Fibroblast of lung (primary cell): ENCODE measurements at regions not wholly inside any gene's neighbourhood (a gene's known extent, or its start where the extent isn't known, plus 50 kb on each side); places are given as distances from the start of the nearest gene placed in this dataset.

Experiments used
- DNase-seq, 2 donors: peaks; one replicate each; pipeline versions ENCODE4 v3.0.0 to v3.0.0-alpha.2; 2010; ENCODE audit warnings: low read depth in 2 of 2
- H2AFZ ChIP-seq: 2 replicates; pipeline ENCODE4 v1.5.1; 2012; ENCODE audit warnings: low read length, control low read depth, inconsistent platforms
- H3K27ac ChIP-seq: 2 replicates; pipeline ENCODE4 v1.5.1; 2011; ENCODE audit warnings: low read length, control low read depth; ENCODE audit not compliant: insufficient read depth
- H3K27me3 ChIP-seq: 2 replicates; pipeline ENCODE4 v1.5.1; 2011; ENCODE audit warnings: mild to moderate bottlenecking, low read length; ENCODE audit not compliant: control insufficient read depth, insufficient read depth
- H3K36me3 ChIP-seq: 2 replicates; pipeline ENCODE4 v1.5.1; 2011; ENCODE audit warnings: low read length; ENCODE audit not compliant: control insufficient read depth, insufficient read depth
- H3K4me1 ChIP-seq: 2 replicates; pipeline ENCODE4 v1.5.1; 2011; ENCODE audit warnings: low read length; ENCODE audit not compliant: control insufficient read depth, insufficient read depth; ENCODE audit errors: extremely low read depth
- H3K4me2 ChIP-seq: 2 replicates; pipeline ENCODE4 v1.5.1; 2011; ENCODE audit warnings: low read length, control low read depth; ENCODE audit not compliant: insufficient read depth; ENCODE audit errors: extremely low read depth
- H3K4me3 ChIP-seq, 4 experiments: fragments of 200-600 bp in 1 of 4; sonication (generic) in 1 of 4; replicated peaks in 1 of 4; 2 replicates each; pipeline ENCODE4 v1.5.1; 2011 to 2016; ENCODE audit warnings: low read length in 4 of 4, low read depth in 3 of 4, mild to moderate bottlenecking in 3 of 4, control low read depth in 2 of 4, inconsistent platforms in 1 of 4, mixed read lengths in 1 of 4; ENCODE audit not compliant: insufficient read depth in 1 of 4; ENCODE audit errors: control extremely low read depth in 1 of 4
- H3K79me2 ChIP-seq: 2 replicates; pipeline ENCODE4 v1.5.1; 2012; ENCODE audit warnings: mild to moderate bottlenecking, low read length, inconsistent platforms; ENCODE audit not compliant: control insufficient read depth, insufficient read depth
- H3K9ac ChIP-seq: 2 replicates; pipeline ENCODE4 v1.5.1; 2011; ENCODE audit warnings: mild to moderate bottlenecking, low read length, control low read depth; ENCODE audit not compliant: insufficient read depth
- H3K9me3 ChIP-seq: 2 replicates; pipeline ENCODE4 v1.5.1; 2012; ENCODE audit warnings: low read depth, low read length; ENCODE audit not compliant: control insufficient read depth, insufficient read depth
- H4K20me1 ChIP-seq: 2 replicates; pipeline ENCODE4 v1.5.1; 2011; ENCODE audit warnings: low read length; ENCODE audit not compliant: control insufficient read depth, insufficient read depth; ENCODE audit errors: extremely low read depth
- CTCF ChIP-seq, 2 donors: IDR thresholded peaks in 1 of 2; conservative IDR thresholded peaks in 1 of 2; 1 replicate in 1 of 2; 2 replicates in 1 of 2; pipeline ENCODE4 v1.5.1; 2011 to 2012; ENCODE audit warnings: low read length in 2 of 2, control low read depth in 1 of 2, inconsistent platforms in 1 of 2, low read depth in 1 of 2, mild to moderate bottlenecking in 1 of 2
- EZH2 ChIP-seq: IDR thresholded peaks from 2 replicates; pipeline ENCODE4 v1.5.1; 2012; ENCODE audit warnings: low read length, control low read depth, mild to moderate bottlenecking; ENCODE audit errors: missing control alignments

GRCh38 chr4:79223993-79224776 is 101.7 kb downstream of the NAA11 start:
- no peak overlapping the region for H2AFZ ChIP-seq
- no peak overlapping the region for H3K27ac ChIP-seq
- no peaks in the 10 kb centered on the region for H3K9me3 ChIP-seq
- H3K79me2 ChIP-seq: no peaks in the 10 kb centered on the region
- H3K36me3 ChIP-seq: no peaks in the 10 kb centered on the region
- H4K20me1 ChIP-seq: no peaks in the 10 kb centered on the region
- H3K4me1 ChIP-seq: no peaks in the 10 kb centered on the region
- no peak overlapping the region for H3K4me3 ChIP-seq
- DNase-seq: no peak
- TF ChIP-seq EZH2 (no peak), CTCF (conservative IDR thresholded peaks at IDR 0.05 in 1 of 2, IDR thresholded peaks at IDR 0.05 in 1 of 2; ENCODE audit: low read depth in 1 of 2, low read length in 2 of 2) (no peak)
- no peaks in the 10 kb centered on the region for H3K27me3 ChIP-seq
- H3K4me2 ChIP-seq: no peak overlapping the region
- H3K9ac ChIP-seq: no peak overlapping the region

- DNase-seq: no peak
- no peaks in the 10 kb centered on the region for H3K36me3 ChIP-seq
- no peak overlapping the region for H2AFZ ChIP-seq
- no peak overlapping the region for H3K27ac ChIP-seq
- no peaks in the 10 kb centered on the region for H3K4me1 ChIP-seq
- no peak for TF ChIP-seq CTCF (conservative IDR thresholded peaks at IDR 0.05 in 1 of 2, IDR thresholded peaks at IDR 0.05 in 1 of 2; ENCODE audit: low read depth in 1 of 2, low read length in 2 of 2)
- TF ChIP-seq EZH2: no peak
- no peak overlapping the region for H3K4me3 ChIP-seq
- H3K4me2 ChIP-seq: no peak overlapping the region
- H4K20me1 ChIP-seq: no peaks in the 10 kb centered on the region
- no peaks in the 10 kb centered on the region for H3K27me3 ChIP-seq
- H3K79me2 ChIP-seq: no peaks in the 10 kb centered on the region
- no peak overlapping the region for H3K9ac ChIP-seq
- H3K9me3 ChIP-seq: no peaks in the 10 kb centered on the region
Measured at GRCh38 chr4:79217025-79217424, 108.8 kb downstream of the NAA11 start.

DNA sequence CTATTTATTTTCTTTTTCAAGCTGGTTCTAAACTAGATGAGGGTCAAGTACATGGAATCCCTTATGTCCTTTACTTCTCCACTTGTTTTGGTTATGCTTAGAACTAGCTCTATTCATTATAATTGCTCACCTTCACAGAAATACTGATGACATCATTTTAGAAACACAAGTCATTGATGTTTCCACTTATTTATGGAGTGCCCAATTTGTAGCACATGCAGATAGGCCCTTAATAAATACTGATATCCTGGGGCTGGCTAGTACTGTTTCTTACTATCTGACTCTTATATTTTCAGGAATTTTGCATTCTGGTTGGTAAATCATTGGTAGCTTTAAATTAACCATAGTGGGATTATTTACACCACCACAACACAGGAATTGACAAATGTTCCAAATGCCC is 112.2 kb downstream of the NAA11 start:
- no peaks in the 10 kb centered on the region for H4K20me1 ChIP-seq

More for the DNA sequence above, 112.2 kb downstream of the NAA11 start:
- H3K4me1 ChIP-seq: no peaks in the 10 kb centered on the region
- DNase-seq: no peak
- no peaks in the 10 kb centered on the region for H3K9me3 ChIP-seq
- H3K4me3 ChIP-seq: no peak overlapping the region
- H3K27ac ChIP-seq: no peak overlapping the region
- H3K36me3 ChIP-seq: no peaks in the 10 kb centered on the region
- TF ChIP-seq CTCF (conservative IDR thresholded peaks at IDR 0.05 in 1 of 2, IDR thresholded peaks at IDR 0.05 in 1 of 2; ENCODE audit: low read depth in 1 of 2, low read length in 2 of 2): no peak
- no peak for TF ChIP-seq EZH2
- no peak overlapping the region for H3K4me2 ChIP-seq
- no peaks in the 10 kb centered on the region for H3K79me2 ChIP-seq
- H3K27me3 ChIP-seq: no peaks in the 10 kb centered on the region
- no peak overlapping the region for H2AFZ ChIP-seq
- no peak overlapping the region for H3K9ac ChIP-seq
